NT2/D1 (cell line): ENCODE measurements at regions not wholly inside any gene's neighbourhood (a gene's known extent, or its start where the extent isn't known, plus 50 kb on each side); places are given as distances from the start of the nearest gene placed in this dataset.
"Not testable (repeated sequence)": the region's sequence is repeated elsewhere in the genome, so short reads cannot be mapped to it uniquely, and the experiment has no call there.

Source experiments
- DNase-seq: peaks from one replicate; pipeline ENCODE4 v3.0.0-alpha.2; 2011; ENCODE audit warnings: low read depth, low spot score
- H3K27me3 ChIP-seq: 2 replicates; pipeline ENCODE4 v1.6.0; 2011; ENCODE audit warnings: mild to moderate bottlenecking; ENCODE audit not compliant: insufficient read length, insufficient read depth
- H3K36me3 ChIP-seq: 2 replicates; pipeline ENCODE4 v1.6.1; 2011; ENCODE audit warnings: mild to moderate bottlenecking, low read length, mixed read lengths; ENCODE audit not compliant: insufficient read depth, insufficient read length
- H3K4me1 ChIP-seq: 2 replicates; pipeline ENCODE4 v1.5.1; 2011; ENCODE audit not compliant: insufficient read depth, insufficient read length
- H3K4me3 ChIP-seq: 2 replicates; pipeline ENCODE4 v1.5.1; 2011; ENCODE audit warnings: low read depth; ENCODE audit not compliant: insufficient read length
- H3K9ac ChIP-seq: 2 replicates; pipeline ENCODE4 v1.6.0; 2011; ENCODE audit warnings: low read depth; ENCODE audit not compliant: insufficient read length
- H3K9me3 ChIP-seq: 2 replicates; pipeline ENCODE4 v1.5.1; 2011; ENCODE audit warnings: mild to moderate bottlenecking, low read length; ENCODE audit not compliant: insufficient read depth
- SUZ12 ChIP-seq: IDR thresholded peaks from 2 replicates; pipeline ENCODE4 v1.6.1; 2011; ENCODE audit not compliant: insufficient read length, insufficient read depth; ENCODE audit errors: extremely low read depth
- YY1 ChIP-seq: IDR thresholded peaks from 2 replicates; pipeline ENCODE4 v1.6.1; 2011; ENCODE audit not compliant: insufficient read length, insufficient read depth
- ZNF274 ChIP-seq: IDR thresholded peaks from 2 replicates; pipeline ENCODE4 v1.6.1; 2011; ENCODE audit warnings: mild to moderate bottlenecking, low read depth, low read length

GRCh38 chr2:132068407-132068806, 93.3 kb downstream of the ANKRD30BL start:
- not testable (repeated sequence) for H3K36me3 ChIP-seq, DNase-seq, H3K4me1 ChIP-seq, H3K9ac ChIP-seq, H3K27me3 ChIP-seq, H3K4me3 ChIP-seq, H3K9me3 ChIP-seq

- not testable (repeated sequence) for H3K4me1 ChIP-seq, H3K4me3 ChIP-seq, H3K9ac ChIP-seq, H3K27me3 ChIP-seq, DNase-seq, H3K9me3 ChIP-seq, H3K36me3 ChIP-seq
Observed at GRCh38 chr2:132065391-132065790, 96.4 kb downstream of the ANKRD30BL start.

GRCh38 chr2:132039609-132040236, 122.0 kb downstream of the ANKRD30BL start:
- peaks cover 25% of the 10 kb centered on the region for H3K27me3 ChIP-seq
- H3K4me1 ChIP-seq, H3K4me3 ChIP-seq, H3K9me3 ChIP-seq, H3K9ac ChIP-seq, DNase-seq, H3K36me3 ChIP-seq: not testable (repeated sequence)

GRCh38 chr2:132038883-132039235, 122.9 kb downstream of the ANKRD30BL start:
- DNase-seq, H3K36me3 ChIP-seq, H3K9me3 ChIP-seq, H3K4me1 ChIP-seq: not testable (repeated sequence)
- Histone ChIP-seq H3K9ac (peak overlapping the region; percentile 42), H3K27me3 (peaks cover 25% of the 10 kb centered on the region), H3K4me3 (peak overlapping the region; percentile 51)

GRCh38 chr2:132038179-132038882, 123.4 kb downstream of the ANKRD30BL start:
- peak; percentile 8 for DNase-seq
- Histone ChIP-seq H3K36me3 (no peaks in the 10 kb centered on the region), H3K4me3 (peak overlapping the region; percentile 51), H3K27me3 (peaks cover 25% of the 10 kb centered on the region), H3K9me3 (no peaks in the 10 kb centered on the region), H3K4me1 (no peaks in the 10 kb centered on the region), H3K9ac (peak overlapping the region; percentile 61)
- TF ChIP-seq YY1, result no peak
- TF ChIP-seq ZNF274, result no peak
- TF ChIP-seq SUZ12, result no peak

- DNase-seq, result peak; percentile 47
- H3K4me3 ChIP-seq, result peak overlapping the region; percentile 51
- H3K36me3 ChIP-seq, result no peaks in the 10 kb centered on the region
- no peaks in the 10 kb centered on the region for H3K4me1 ChIP-seq
- peak overlapping the region; percentile 61 for H3K9ac ChIP-seq
- TF ChIP-seq SUZ12, result no peak
- no peak for TF ChIP-seq ZNF274
- no peak for TF ChIP-seq YY1
- H3K9me3 ChIP-seq, result no peaks in the 10 kb centered on the region
- H3K27me3 ChIP-seq, result peaks cover 25% of the 10 kb centered on the region
Observed at GRCh38 chr2:132037527-132038178, 124.1 kb downstream of the ANKRD30BL start.

- no peak overlapping the region for H3K9ac ChIP-seq
- H3K36me3 ChIP-seq, result no peaks in the 10 kb centered on the region
- no peak for TF ChIP-seq ZNF274
- DNase-seq, result no peak
- H3K27me3 ChIP-seq, result peaks cover 21% of the 10 kb centered on the region
- no peaks in the 10 kb centered on the region for H3K4me1 ChIP-seq
- no peaks in the 10 kb centered on the region for H3K9me3 ChIP-seq
- H3K4me3 ChIP-seq, result no peak overlapping the region
Observed at GRCh38 chr2:132034646-132035045, 127.1 kb downstream of the ANKRD30BL start.

GRCh38 chr2:132033949-132034348, 127.8 kb downstream of the ANKRD30BL start:
- no peak overlapping the region for H3K4me3 ChIP-seq
- no peaks in the 10 kb centered on the region for H3K9me3 ChIP-seq
- peaks cover 14% of the 10 kb centered on the region for H3K27me3 ChIP-seq
- TF ChIP-seq SUZ12 (no peak), ZNF274 (no peak), YY1 (no peak)
- no peaks in the 10 kb centered on the region for H3K36me3 ChIP-seq
- H3K4me1 ChIP-seq, result no peaks in the 10 kb centered on the region
- no peak for DNase-seq
- H3K9ac ChIP-seq, result no peak overlapping the region
